Stimulated activated CD4-positive, alpha-beta T cell treated with anti-CD3 and anti-CD28 coated beads, Interleukin-12 subunit alpha, Interleukin-12 subunit beta, amount 100 ng/mL, for 48 hours (primary cell): ENCODE measurements at regions not wholly inside any gene's neighbourhood (a gene's known extent, or its start where the extent isn't known, plus 50 kb on each side); places are given as distances from the start of the nearest gene placed in this dataset.
"Not testable (repeated sequence)": the region's sequence is repeated elsewhere in the genome, so short reads cannot be mapped to it uniquely, and the experiment has no call there.

ENCODE experiments used
- DNase-seq, 3 donors: peaks; one replicate each; pipeline ENCODE4 v3.0.0-alpha.2; 2020; ENCODE audit warnings: low read depth in 2 of 3, low spot score in 1 of 3

DNA sequence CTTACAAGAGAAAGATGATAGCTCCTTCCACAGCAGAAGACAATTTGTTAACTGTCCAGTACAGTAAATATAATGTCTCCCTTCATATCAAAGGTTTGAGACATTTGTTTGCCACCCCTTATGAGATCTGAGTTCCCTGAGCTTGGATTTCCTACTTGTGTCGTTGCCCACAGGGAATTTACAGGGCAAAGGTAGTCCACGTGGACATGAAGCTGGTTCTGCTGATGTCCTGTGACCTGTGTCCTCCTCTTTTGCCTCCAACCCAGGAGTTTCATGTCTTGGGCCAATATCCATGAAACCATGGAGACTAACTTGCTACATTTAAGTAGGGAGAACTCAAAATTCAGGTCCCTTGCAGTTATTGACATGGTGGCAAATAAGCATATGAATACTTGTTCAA, 172.2 kb upstream of the KCTD7 start:
- not testable (repeated sequence) for DNase-seq

GRCh38 chr7:66458991-66459390, 169.7 kb upstream of the KCTD7 start:
- DNase-seq = not testable (repeated sequence)

GRCh38 chr7:66459783-66460413, 168.8 kb upstream of the KCTD7 start:
- DNase-seq = not testable (repeated sequence)

DNA sequence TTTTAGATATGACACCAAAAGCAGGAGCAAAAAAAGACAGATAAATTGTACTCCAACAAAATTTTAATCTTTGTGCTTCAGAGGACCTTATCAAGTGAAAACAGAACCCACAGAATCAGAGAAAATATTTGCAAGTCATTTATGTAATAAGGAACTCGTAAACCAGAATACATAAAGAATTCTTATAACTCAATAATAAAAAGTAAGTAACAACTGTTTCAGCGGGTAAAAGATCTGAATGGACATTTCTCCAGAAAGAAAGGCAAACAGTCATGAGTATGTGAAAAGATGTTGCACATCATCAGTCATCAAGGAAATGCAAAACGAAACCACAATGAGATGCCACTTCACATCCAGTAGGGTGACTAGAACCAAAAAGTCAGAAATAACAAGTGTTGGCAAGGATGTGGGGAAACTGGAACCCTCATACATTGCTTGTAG, 167.7 kb upstream of the KCTD7 start:
- DNase-seq = no peak

DNA sequence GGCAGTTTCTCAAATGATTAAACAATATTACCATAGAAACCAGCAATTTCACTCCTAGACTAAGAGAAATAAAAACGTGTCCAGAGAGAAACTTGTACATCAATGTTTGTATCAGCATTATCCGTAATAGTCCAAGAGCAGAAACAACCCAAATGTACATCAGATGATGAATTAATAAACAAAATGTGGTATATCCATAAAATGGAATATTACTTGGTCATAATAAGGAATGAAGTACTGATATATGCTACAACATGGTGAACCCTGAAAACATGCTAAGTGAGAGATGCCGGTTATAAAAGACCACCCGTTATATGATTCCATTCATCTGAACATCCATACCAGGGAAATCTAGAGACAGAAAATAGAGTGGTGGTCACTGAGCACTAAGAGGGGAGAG, 167.3 kb upstream of the KCTD7 start:
- not testable (repeated sequence) for DNase-seq

DNA sequence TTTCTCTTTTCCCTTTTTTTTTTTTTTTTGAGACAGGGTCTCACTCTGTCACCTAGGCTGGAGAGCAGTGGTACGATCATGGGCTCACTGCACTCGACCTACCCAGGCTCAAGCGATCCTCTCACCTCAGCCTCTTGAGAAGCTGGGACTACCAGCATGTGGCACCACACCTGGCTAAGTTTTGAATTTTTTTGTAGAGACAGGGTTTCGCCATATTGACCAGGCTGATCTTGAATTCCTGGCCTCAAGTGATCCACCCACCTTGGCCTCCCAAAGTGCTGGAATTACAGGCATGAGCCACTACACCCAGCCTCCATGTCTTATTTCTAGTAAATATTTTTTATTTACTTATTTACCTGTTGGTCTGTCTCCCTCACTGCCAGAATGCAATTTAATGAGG, 165.8 kb upstream of the KCTD7 start:
- DNase-seq = not testable (repeated sequence)

DNA sequence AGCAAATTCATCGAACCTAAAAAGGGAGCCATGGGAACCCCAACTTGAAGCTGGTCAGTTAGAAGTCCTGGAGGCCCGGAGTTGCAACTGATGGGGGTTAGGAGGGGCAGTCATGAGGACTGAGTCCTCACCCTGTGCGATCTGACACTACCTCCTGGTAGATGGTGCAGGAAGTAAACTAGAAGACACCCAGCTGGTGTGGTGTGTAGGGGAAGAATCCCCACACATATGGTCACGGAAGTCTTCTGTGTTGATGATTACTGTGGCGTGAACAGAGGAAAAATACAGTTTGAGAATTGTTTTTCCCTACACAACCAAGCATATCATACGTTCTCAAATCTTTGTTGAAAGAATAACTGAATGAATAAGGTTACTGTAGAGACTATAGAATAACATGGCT, 164.6 kb upstream of the KCTD7 start:
- no peak for DNase-seq

GRCh38 chr7:66466081-66466600, 162.5 kb upstream of the KCTD7 start:
- DNase-seq = no peak

DNA sequence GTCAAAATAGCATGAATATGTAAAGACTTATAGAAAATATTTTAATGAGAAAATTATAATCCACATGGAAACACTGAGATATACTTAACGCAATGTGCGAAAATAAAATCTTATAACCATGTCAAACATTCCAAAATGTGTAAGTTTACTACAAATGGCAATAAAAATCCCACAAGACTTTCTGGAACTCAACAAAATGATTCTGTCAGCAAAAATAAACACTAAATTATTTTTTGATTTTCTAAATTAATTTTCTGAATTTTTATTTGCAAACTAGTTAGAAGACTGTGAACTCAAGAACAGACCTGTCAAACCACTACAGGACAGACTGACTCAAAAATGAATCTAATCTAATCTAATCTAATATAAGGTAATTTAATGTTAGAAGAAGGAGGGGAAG, 160.8 kb upstream of the KCTD7 start:
- DNase-seq = no peak

DNA sequence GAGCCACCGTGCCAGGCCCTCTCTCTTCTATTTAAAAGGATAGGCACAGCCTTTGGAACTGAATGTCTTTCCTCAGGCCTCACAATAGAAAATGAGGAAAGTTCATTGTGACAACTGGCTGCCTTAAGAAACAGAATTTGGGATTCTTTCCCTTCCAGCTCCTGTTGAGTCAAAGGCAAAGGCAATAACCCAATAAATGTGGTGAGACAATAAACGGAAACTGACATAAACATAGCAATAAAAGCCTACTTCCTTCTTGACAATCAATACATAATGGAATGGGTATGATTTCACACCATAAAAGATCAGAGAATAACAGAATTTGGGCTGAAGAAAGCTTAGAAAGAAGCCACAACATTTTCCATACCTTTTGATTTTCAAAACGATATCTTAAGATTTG, 155.6 kb upstream of the KCTD7 start:
- not testable (repeated sequence) for DNase-seq

GRCh38 chr7:66474441-66474840, 154.2 kb upstream of the KCTD7 start:
- DNase-seq = no peak

GRCh38 chr7:66476056-66476455, 152.6 kb upstream of the KCTD7 start:
- DNase-seq = not testable (repeated sequence)

DNA sequence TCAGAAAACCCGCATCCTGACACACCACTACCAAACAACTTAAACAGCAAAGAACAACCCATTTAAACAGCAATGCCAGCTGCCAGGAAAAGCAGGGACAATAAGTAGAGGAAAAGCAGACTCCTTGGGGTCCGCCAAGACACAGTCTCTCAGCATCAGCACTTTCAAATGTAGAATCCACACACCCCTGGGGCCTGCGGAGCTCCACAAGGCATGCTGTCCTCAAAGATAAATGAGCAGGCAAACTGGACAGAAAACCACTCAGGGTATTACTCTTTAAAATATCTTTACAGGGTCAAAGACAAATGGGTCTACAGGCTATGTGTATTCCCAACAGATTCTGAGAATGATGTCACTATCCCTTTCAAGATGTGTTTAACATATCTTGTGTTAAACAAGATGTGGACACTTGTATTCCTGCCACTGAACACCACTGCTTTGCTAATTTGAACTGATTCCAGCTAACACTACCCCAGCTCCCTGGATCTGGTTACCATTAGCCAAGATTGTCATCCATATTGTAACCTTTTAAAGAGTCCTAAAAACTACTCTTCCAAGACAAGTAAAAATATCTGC, 150.8 kb upstream of the KCTD7 start:
- not testable (repeated sequence) for DNase-seq

GRCh38 chr7:66481229-66481628, 147.5 kb upstream of the KCTD7 start:
- DNase-seq = not testable (repeated sequence)

DNA sequence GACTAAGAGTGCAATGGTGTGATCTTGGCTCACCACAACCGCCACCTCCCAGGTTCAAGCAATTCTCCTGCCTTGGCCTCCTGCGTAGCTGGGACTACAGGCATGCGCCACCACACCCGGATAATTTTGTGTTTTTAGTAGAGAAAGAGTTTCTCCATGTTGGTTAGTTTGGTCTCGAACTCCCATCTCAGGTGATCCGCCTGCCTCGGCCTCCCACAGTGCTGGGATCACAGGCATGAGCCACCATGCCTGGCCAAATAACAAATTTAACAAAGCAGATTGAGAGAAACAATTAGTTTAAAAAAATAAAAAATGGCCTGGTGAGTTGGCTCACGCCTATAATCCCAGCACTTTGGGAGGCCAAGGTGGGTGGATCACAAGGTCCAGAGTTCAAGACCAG, 139.6 kb upstream of the KCTD7 start:
- DNase-seq = not testable (repeated sequence)

DNA sequence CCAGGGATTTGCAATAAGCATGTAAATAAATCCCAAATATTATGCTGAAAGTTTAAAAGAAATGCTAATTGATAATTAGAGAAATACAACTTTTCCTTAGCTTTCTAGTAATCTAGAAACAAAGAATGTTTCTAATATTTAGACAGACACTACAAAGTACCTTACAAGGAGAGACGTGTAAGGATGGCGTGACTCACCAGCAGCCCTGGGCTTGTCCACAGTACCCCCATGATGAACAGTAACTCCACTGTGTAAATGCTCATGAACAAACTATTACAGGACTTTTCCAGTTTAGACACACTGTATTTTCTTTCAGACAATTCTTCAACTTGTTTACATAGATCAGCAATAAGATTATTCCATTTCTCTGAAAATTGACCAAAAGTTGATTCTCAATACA, 138.9 kb upstream of the KCTD7 start:
- not testable (repeated sequence) for DNase-seq

DNA sequence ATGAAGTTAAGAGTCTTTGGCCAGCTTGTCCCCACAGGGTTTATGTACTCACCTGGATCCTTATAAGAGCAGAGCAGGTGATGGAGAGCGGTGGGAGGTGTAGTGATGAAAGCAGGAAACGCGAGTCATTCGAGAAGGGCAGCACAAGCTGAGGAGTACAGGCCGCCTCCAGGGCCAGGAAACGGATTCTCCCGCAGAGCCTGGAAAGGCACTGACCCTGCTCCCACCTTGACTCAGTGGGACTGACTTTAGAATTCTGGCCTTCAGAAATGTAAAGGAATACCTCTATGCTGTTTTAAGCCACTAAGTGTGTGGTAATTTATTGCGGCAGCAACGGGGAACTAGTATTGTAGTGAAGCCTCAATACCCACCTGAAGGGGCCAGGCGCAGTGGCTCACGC, 137.7 kb upstream of the KCTD7 start:
- DNase-seq = not testable (repeated sequence)

GRCh38 chr7:66492405-66492804, 136.3 kb upstream of the KCTD7 start:
- DNase-seq = not testable (repeated sequence)

DNA sequence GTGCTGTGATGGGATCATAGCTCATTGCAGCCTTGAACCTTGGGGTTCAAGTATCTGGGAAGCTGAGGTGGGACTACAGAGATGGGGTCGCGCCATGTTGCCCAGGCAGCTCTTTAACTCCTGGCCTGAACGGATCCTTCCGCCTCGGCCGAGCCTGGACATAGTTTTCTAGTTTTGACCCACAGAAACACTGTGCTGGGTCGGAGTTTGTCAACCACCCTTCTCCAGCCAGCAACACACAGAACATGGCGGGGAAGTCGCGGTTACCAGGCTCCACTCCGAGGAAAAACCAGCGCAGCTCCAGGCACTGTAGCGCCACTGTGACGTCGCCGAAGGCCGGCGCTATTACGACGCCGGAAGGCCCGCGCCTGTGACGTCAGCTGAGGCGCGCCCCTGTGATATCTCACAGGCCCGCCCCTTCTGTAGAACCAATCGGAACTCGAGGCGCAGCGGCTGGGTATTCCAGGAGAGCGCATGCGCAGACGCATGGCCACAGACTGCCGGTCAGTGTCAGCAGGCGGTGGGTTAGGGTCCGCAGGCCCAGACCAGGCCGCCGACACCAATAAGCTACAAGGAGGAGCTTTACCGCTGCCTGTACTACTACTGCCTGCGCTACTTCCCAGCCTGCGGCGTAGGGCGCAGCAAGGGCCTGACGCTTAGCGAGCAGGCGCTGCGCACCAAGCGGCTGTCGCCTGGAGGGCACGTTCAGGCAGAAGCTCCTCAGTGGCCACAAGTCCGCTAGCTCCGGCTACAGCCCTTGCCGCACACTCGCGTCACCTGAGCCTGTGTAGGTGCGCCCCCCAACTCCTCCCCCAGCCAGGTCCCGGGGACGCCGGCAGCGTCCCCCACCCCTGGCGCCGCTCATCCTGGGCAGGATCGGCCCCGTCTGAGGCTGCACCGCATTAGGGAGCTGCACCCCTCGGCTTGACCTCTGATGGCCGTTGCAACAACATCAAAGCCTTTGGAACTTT, 135.2 kb upstream of the KCTD7 start:
- DNase-seq = peak; percentile 90 to 96 (median 92)

GRCh38 chr7:66497346-66497745, 131.3 kb upstream of the KCTD7 start:
- no peak for DNase-seq

DNA sequence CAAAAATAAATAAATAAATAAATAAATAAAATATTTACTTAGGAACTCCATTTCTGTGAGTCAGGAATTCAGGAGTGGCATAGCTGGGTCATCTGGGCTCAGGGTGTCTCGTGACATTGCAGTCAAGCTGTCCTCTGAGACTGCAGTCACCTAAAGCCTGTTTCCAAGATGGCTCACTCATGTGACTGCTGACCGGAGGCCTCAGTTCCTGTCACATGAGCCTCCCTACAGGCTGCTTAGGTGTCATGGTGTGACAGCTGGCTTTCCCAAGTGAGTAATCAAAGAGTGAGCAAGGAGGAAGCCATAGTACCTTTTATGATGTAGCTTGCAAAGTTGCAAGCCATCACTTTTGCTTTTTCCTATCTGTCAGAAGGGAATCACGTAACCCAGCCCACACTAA, 128.6 kb upstream of the KCTD7 start:
- DNase-seq = no peak
